SK-N-SH treated with all-trans-retinoic acid at 6 μM for 48 hours (cell line): ENCODE measurements at regions not wholly inside any gene's neighbourhood (a gene's known extent, or its start where the extent isn't known, plus 50 kb on each side); places are given as distances from the start of the nearest gene placed in this dataset.

ENCODE experiments used
- ESRRG ChIP-seq: fragments of 250-450 bp; sonication (Bioruptor Pico); IDR thresholded peaks from 2 replicates; pipeline ENCODE4 v1.6.1; 2021; ENCODE audit warnings: mild to moderate bottlenecking
- PPARA ChIP-seq: fragments of 250-450 bp; sonication (Bioruptor Pico); IDR thresholded peaks from 2 replicates; pipeline ENCODE4 v1.5.0; 2020; ENCODE audit warnings: mild to moderate bottlenecking, borderline replicate concordance
- ZNF565 ChIP-seq: fragments of 450-650 bp; formaldehyde crosslinking; conservative IDR thresholded peaks from 2 replicates; pipeline ENCODE4 v1.5.0; 2020; ENCODE audit warnings: low read depth, mild to moderate bottlenecking, moderate library complexity
- TF ChIP-seq, protein P1 (sequence below): fragments of 250-450 bp; sonication (Bioruptor Pico); IDR thresholded peaks from 2 replicates; pipeline ENCODE4 v1.5.1; 2020; ENCODE audit warnings: low read depth, mild to moderate bottlenecking, moderate library complexity

DNA sequence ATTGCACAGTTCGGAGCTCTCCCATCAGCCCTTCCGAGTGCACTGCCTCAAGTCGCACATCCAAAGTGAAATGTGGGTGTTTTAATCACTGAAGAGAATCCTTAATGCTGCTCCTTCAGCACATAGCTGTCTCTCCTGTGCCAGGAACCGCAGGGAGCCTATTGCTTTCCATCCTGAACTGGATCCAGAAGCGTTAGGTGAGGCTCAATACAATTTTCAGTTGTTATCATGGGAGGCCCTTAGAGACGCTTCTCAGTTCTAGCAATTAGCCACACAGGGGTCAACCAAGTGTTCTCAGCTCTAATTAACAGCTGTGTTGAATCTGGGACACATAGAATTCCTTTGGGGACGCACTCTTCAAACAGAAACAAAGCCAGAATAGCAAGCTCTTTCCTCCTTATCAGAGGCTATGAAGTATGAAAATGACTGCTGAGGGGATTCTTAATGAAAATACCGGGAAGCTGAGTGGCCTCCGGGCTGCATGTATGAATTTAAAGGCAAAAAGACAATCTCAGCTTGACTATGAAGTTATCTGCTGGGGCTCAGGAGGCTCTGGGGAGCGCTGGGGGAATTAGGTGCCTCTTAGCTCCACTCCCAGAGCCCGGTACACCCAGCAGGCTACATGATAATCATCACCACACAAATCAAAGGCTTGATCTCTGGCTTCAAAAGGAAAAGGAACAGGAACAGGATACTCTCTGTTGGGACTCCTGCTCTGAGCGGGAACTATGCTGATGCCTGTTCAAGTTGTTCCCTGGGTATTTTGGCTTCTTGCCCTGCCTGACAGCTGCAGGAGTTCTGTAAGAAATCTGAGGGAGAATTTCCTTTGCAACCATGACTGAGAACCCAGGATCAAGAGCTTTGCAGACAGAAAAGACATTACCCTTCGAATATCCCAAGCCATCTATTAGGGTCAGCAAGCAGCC is 55.4 kb upstream of the NCOA1 start:
- TF ChIP-seq, protein P1, sequence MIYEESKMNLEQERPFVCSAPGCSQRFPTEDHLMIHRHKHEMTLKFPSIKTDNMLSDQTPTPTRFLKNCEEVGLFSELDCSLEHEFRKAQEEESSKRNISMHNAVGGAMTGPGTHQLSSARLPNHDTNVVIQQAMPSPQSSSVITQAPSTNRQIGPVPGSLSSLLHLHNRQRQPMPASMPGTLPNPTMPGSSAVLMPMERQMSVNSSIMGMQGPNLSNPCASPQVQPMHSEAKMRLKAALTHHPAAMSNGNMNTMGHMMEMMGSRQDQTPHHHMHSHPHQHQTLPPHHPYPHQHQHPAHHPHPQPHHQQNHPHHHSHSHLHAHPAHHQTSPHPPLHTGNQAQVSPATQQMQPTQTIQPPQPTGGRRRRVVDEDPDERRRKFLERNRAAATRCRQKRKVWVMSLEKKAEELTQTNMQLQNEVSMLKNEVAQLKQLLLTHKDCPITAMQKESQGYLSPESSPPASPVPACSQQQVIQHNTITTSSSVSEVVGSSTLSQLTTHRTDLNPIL (CRISPR knock-in tag), result no peak
- TF ChIP-seq ZNF565 (no peak), PPARA (CRISPR knock-in tag) (no peak), ESRRG (CRISPR knock-in tag) (no peak)
